Neuronal stem cell (in vitro differentiated cells): ENCODE measurements at regions not wholly inside any gene's neighbourhood (a gene's known extent, or its start where the extent isn't known, plus 50 kb on each side); places are given as distances from the start of the nearest gene placed in this dataset.

Experiments used
- DNase-seq: peaks from one replicate; pipeline ENCODE4 v3.0.0-alpha.2; 2013; ENCODE audit warnings: low spot score
- H2AFZ ChIP-seq: one replicate; pipeline ENCODE4 v1.6.1; 2013; ENCODE audit warnings: mild to moderate bottlenecking, low read length, inconsistent platforms
- H2AK5ac ChIP-seq: 2 replicates; pipeline ENCODE4 v1.6.1; 2013; ENCODE audit warnings: low read depth, mild to moderate bottlenecking, inconsistent platforms, low read length, moderate library complexity, mixed read lengths
- H2BK120ac ChIP-seq: 2 replicates; pipeline ENCODE4 v1.6.1; 2013; ENCODE audit warnings: low read depth, mild to moderate bottlenecking, inconsistent platforms, low read length, moderate library complexity, mixed read lengths
- H2BK12ac ChIP-seq: one replicate; pipeline ENCODE4 v1.6.1; 2013; ENCODE audit warnings: low read length, inconsistent platforms
- H2BK15ac ChIP-seq: 2 replicates; pipeline ENCODE4 v1.6.1; 2013; ENCODE audit warnings: mild to moderate bottlenecking, low read length, inconsistent platforms, mixed read lengths
- H2BK5ac ChIP-seq: one replicate; pipeline ENCODE4 v1.6.1; 2013; ENCODE audit warnings: inconsistent platforms, mild to moderate bottlenecking, low read length, moderate library complexity
- H3K14ac ChIP-seq: one replicate; pipeline ENCODE4 v1.6.1; 2013; ENCODE audit warnings: low read length, inconsistent platforms
- H3K18ac ChIP-seq: 2 replicates; pipeline ENCODE4 v1.6.1; 2013; ENCODE audit warnings: low read length, inconsistent platforms
- H3K23ac ChIP-seq: 2 replicates; pipeline ENCODE4 v1.6.1; 2013; ENCODE audit warnings: low read depth, mild to moderate bottlenecking, mixed read lengths, low read length, inconsistent platforms; ENCODE audit not compliant: poor library complexity
- H3K27ac ChIP-seq: replicated peaks from 3 replicates; pipeline ENCODE4 v1.5.1; 2013; ENCODE audit warnings: low read length, inconsistent platforms
- H3K27me3 ChIP-seq, 3 experiments: 2 replicates each; pipeline ENCODE4 v1.6.1; 2013; ENCODE audit warnings: low read length in 3 of 3, mild to moderate bottlenecking in 2 of 3, inconsistent platforms in 1 of 3, low read depth in 1 of 3, mixed read lengths in 1 of 3, moderate library complexity in 1 of 3; ENCODE audit not compliant: control insufficient read depth in 3 of 3, insufficient read depth in 3 of 3
- H3K36me3 ChIP-seq, 2 donors: replicated peaks in 1 of 2; 2 replicates each; pipeline ENCODE4 v1.6.1; 2013; ENCODE audit warnings: low read length in 2 of 2; ENCODE audit not compliant: control insufficient read depth in 2 of 2, insufficient read depth in 2 of 2
- H3K4ac ChIP-seq: 2 replicates; pipeline ENCODE4 v1.6.1; 2013; ENCODE audit warnings: inconsistent platforms, mild to moderate bottlenecking, low read length, moderate library complexity
- H3K4me1 ChIP-seq, 2 donors: 1 replicate in 1 of 2; 2 replicates in 1 of 2; pipeline ENCODE4 v1.6.1; 2013; ENCODE audit warnings: low read length in 2 of 2, low read depth in 1 of 2; ENCODE audit not compliant: control insufficient read depth in 2 of 2, insufficient read depth in 1 of 2
- H3K4me2 ChIP-seq: one replicate; pipeline ENCODE4 v1.6.1; 2013; ENCODE audit warnings: mild to moderate bottlenecking, low read length, inconsistent platforms; ENCODE audit not compliant: insufficient read depth, poor library complexity, severe bottlenecking
- H3K4me3 ChIP-seq, 2 donors: 2 replicates each; pipeline ENCODE4 v1.5.1; 2013; ENCODE audit warnings: low read length in 2 of 2, mild to moderate bottlenecking in 2 of 2, inconsistent platforms in 1 of 2, moderate library complexity in 1 of 2
- H3K79me1 ChIP-seq: one replicate; pipeline ENCODE4 v1.6.1; 2013; ENCODE audit warnings: low read depth, mild to moderate bottlenecking, inconsistent platforms, low read length, moderate library complexity
- H3K9ac ChIP-seq: one replicate; pipeline ENCODE4 v1.6.1; 2013; ENCODE audit warnings: mild to moderate bottlenecking, low read depth, low read length, inconsistent platforms; ENCODE audit not compliant: poor library complexity
- H3K9me3 ChIP-seq, 2 donors: replicated peaks in 1 of 2; 2 replicates each; pipeline versions ENCODE3 to v1.6.1; 2013; ENCODE audit warnings: low read length in 2 of 2, mild to moderate bottlenecking in 2 of 2, inconsistent platforms in 1 of 2, low read depth in 1 of 2, mixed read lengths in 1 of 2, moderate library complexity in 1 of 2; ENCODE audit not compliant: control insufficient read depth in 2 of 2, insufficient read depth in 1 of 2
- H4K8ac ChIP-seq: one replicate; pipeline ENCODE4 v1.6.1; 2013; ENCODE audit warnings: low read depth, mild to moderate bottlenecking, inconsistent platforms, low read length, moderate library complexity
- H4K91ac ChIP-seq: one replicate; pipeline ENCODE4 v1.6.1; 2013; ENCODE audit warnings: low read length, low read depth, mild to moderate bottlenecking, inconsistent platforms; ENCODE audit not compliant: poor library complexity
- WGBS, 2 donors: extraction: QIAGEN DNeasy Blood & Tissue Kit; methylation state at CpG; one replicate each; pipeline ENCODE4 v1.1.7; 2013; ENCODE audit warnings: missing lambda C conversion rate in 2 of 2, mixed read lengths in 1 of 2; ENCODE audit not compliant: insufficient read length in 2 of 2, insufficient replicate concordance in 1 of 2; ENCODE audit errors: extremely low coverage in 2 of 2; 5-methylcytosine and 5-hydroxymethylcytosine counted together

DNA sequence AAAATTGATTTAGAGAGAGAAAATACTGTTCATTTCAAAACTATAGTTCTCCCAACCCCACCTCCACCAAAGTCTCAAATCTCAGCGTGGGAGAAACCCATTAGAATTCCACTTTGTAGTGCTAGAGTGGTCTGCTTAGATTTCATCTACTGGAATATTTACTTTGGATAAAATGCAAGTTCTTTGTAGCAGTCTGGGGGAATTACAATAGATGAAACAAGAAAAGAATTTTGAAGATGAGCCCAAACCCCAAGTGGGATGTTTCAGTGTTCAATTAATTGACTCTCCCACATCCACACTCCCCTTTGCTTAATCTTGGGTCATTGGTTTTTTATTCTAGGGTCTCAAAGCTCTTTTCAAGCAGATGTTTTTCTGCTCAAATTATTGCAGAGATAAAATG, 97.8 kb downstream of the RPL22L1 start:
- Histone ChIP-seq H3K23ac (no peak overlapping the region), H3K4me2 (no peak overlapping the region), H3K79me1 (no peaks in the 10 kb centered on the region), H2BK120ac (no peak overlapping the region), H3K4me3 (no peak overlapping the region), H2AFZ (no peak overlapping the region), H3K4me1 (no peaks in the 10 kb centered on the region), H3K18ac (no peak overlapping the region), H3K4ac (no peak overlapping the region), H4K8ac (no peak overlapping the region), H3K9ac (no peak overlapping the region), H3K27ac (no peak overlapping the region), H2BK12ac (no peak overlapping the region), H3K9me3 (no peaks in the 10 kb centered on the region), H3K14ac (no peak overlapping the region), H4K91ac (no peak overlapping the region), H2BK15ac (no peak overlapping the region), H3K36me3 (no peaks in the 10 kb centered on the region), H2AK5ac (no peak overlapping the region), H3K27me3 (no peaks in the 10 kb centered on the region), H2BK5ac (no peak overlapping the region)
- DNase-seq, result no peak
- no CpG with 5 or more reads among the region's 1 CpG for WGBS, 2 donors

DNA sequence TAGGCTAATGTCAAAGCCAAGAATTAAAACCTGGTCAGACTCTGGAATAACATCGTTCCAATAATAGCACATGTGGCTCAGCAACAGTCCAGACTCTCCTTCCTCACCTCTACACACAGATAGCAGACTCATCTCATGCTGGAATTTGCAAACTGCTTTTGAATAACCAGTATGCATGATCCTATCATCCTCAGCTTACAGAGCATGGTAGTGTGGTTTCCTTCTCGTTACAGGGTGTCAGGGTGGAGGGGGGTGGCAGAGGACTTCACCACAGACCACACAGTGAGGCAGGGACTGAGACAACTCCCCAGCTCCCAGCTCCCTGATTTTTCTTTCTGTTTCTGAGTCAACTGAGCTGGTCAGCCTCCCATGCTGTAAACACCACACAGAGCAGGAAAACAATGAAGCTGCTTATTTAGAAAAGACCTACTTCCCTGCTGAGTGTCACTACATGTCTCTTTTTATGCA, 101.6 kb downstream of the RPL22L1 start:
- WGBS, 2 donors, result no CpG with 5 or more reads among the region's 2 CpGs
- Histone ChIP-seq H3K18ac (no peak overlapping the region), H3K79me1 (no peaks in the 10 kb centered on the region), H2AK5ac (no peak overlapping the region), H3K27me3 (no peaks in the 10 kb centered on the region), H3K9me3 (no peaks in the 10 kb centered on the region), H3K23ac (no peak overlapping the region), H2BK120ac (no peak overlapping the region), H3K4me1 (no peaks in the 10 kb centered on the region), H4K91ac (no peak overlapping the region), H2BK12ac (no peak overlapping the region), H2BK15ac (no peak overlapping the region), H3K14ac (no peak overlapping the region), H3K27ac (no peak overlapping the region), H3K9ac (no peak overlapping the region), H2BK5ac (no peak overlapping the region), H3K4ac (no peak overlapping the region), H2AFZ (no peak overlapping the region), H3K36me3 (no peaks in the 10 kb centered on the region), H4K8ac (no peak overlapping the region), H3K4me3 (no peak overlapping the region), H3K4me2 (no peak overlapping the region)
- no peak for DNase-seq

DNA sequence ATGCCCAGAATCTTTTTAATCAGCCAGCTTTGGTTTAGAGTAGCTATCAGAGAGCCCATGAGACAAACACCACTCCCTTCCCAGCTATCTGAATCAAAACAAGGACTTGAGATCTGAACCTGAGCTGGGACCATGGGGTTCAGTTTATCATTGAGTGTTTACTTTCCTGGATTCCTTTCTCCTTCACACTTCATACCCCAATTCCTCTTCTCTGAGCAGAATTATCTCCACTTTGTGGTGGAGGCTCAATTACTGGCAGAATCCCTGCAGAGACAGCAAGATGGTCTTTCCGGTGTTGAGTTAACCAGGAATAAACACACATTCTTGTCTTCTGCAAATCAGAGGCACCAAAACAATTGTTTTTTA, 102.4 kb downstream of the RPL22L1 start:
- H3K9ac ChIP-seq, result no peak overlapping the region
- no peaks in the 10 kb centered on the region for H3K4me1 ChIP-seq
- no peak overlapping the region for H3K23ac ChIP-seq

DNA sequence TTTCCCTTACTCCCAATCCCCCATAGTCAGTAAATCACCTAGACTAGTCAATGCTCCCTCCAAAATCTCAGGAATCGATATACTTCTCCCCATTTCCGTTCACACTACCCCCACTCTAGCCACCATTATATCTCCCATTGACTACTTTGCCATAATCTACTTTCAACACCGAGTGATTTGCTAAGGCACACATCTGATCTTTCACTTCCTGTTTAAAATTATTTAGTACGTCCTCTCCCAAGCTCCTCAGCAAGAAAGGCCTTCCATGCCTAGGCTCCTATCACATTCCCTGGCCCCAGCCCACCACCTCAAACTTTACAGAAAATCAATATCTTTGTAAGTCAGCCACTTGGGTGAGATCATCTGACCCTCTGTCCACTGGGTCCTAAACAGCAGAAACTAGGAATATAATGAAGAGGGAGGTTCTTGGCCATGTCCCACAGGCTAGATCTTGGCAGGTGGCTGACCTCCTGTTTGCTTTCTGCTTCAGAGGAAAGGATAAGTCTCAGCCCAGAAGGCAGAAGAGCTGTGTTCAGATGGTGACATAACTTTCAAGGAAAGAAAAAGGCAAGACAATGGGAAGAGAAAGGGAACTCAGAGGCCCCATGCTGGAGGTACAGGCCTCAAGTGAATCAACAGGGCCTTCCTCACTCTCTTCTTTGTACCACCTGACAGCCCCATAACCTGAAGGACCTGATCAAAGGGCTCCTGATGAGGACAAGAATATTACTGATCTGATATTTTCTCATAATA, 103.0 kb downstream of the RPL22L1 start:
- Histone ChIP-seq H3K18ac (no peak overlapping the region), H3K9ac (no peak overlapping the region), H3K4ac (no peak overlapping the region), H3K4me3 (no peak overlapping the region), H3K27me3 (no peaks in the 10 kb centered on the region), H3K23ac (no peak overlapping the region), H4K8ac (no peak overlapping the region), H2BK15ac (no peak overlapping the region), H3K9me3 (no peaks in the 10 kb centered on the region), H2BK12ac (no peak overlapping the region), H3K4me1 (no peaks in the 10 kb centered on the region), H4K91ac (no peak overlapping the region), H3K27ac (no peak overlapping the region), H3K14ac (no peak overlapping the region), H3K4me2 (no peak overlapping the region), H3K36me3 (no peaks in the 10 kb centered on the region), H2BK120ac (no peak overlapping the region), H2AK5ac (no peak overlapping the region), H2AFZ (no peak overlapping the region), H2BK5ac (no peak overlapping the region), H3K79me1 (no peaks in the 10 kb centered on the region)
- 100% methylated on average over 2 of the region's 4 CpGs; no CpG with 5 or more reads in 1 of the 2 donors for WGBS, 2 donors
- no peak for DNase-seq

More for the DNA sequence above, 102.4 kb downstream of the RPL22L1 start:
- H3K4me3 ChIP-seq, result no peak overlapping the region
- no peaks in the 10 kb centered on the region for H3K36me3 ChIP-seq
- no peak overlapping the region for H3K27ac ChIP-seq
- H4K8ac ChIP-seq, result no peak overlapping the region
- H3K4ac ChIP-seq, result no peak overlapping the region
- no CpG with 5 or more reads among the region's 1 CpG for WGBS, 2 donors
- H3K79me1 ChIP-seq, result no peaks in the 10 kb centered on the region
- no peak overlapping the region for H3K4me2 ChIP-seq
- no peak overlapping the region for H2AK5ac ChIP-seq
- no peaks in the 10 kb centered on the region for H3K27me3 ChIP-seq
- no peak overlapping the region for H2BK5ac ChIP-seq
- no peak overlapping the region for H2BK120ac ChIP-seq
- no peak for DNase-seq
- no peak overlapping the region for H3K18ac ChIP-seq
- no peak overlapping the region for H2BK15ac ChIP-seq
- no peaks in the 10 kb centered on the region for H3K9me3 ChIP-seq
- no peak overlapping the region for H2BK12ac ChIP-seq
- H3K14ac ChIP-seq, result no peak overlapping the region
- no peak overlapping the region for H4K91ac ChIP-seq
- no peak overlapping the region for H2AFZ ChIP-seq
